NCI-H774 (cell line): ENCODE measurements at regions not wholly inside any gene's neighbourhood (a gene's known extent, or its start where the extent isn't known, plus 50 kb on each side); places are given as distances from the start of the nearest gene placed in this dataset.
"Not testable (repeated sequence)": the region's sequence is repeated elsewhere in the genome, so short reads cannot be mapped to it uniquely, and the experiment has no call there.

ENCODE experiments used
- DNase-seq: peaks from one replicate; lab custom pipeline; 2025; lab: John Stamatoyannopoulos, UW

- DNase-seq: no peak
Measured at GRCh38 chr12:84495711-84496110, 416.9 kb downstream of the SLC6A15 start.

GRCh38 chr12:84492351-84492883 is 420.2 kb downstream of the SLC6A15 start:
- no peak for DNase-seq

GRCh38 chr12:84484798-84485197 is 427.8 kb downstream of the SLC6A15 start:
- no peak for DNase-seq

- DNase-seq: no peak
Measured at GRCh38 chr12:84480803-84481202, 431.8 kb downstream of the SLC6A15 start.

- no peak for DNase-seq
Measured at GRCh38 chr12:84470361-84470760, 442.2 kb downstream of the SLC6A15 start.

- DNase-seq: no peak
Measured at GRCh38 chr12:84464616-84465015, 448.0 kb downstream of the SLC6A15 start.

GRCh38 chr12:84463741-84464495 is 448.7 kb downstream of the SLC6A15 start:
- no peak for DNase-seq

GRCh38 chr12:84455598-84455997 is 457.0 kb downstream of the SLC6A15 start:
- DNase-seq: no peak

- DNase-seq: not testable (repeated sequence)
Measured at GRCh38 chr12:84446478-84446877, 466.1 kb downstream of the SLC6A15 start.

- no peak for DNase-seq
Measured at GRCh38 chr12:84436134-84436533, 476.5 kb downstream of the SLC6A15 start.

GRCh38 chr12:84435682-84436081 is 476.9 kb downstream of the SLC6A15 start:
- no peak for DNase-seq

- DNase-seq: no peak
Measured at GRCh38 chr12:84422340-84422739, 490.3 kb downstream of the SLC6A15 start.

GRCh38 chr12:84421103-84421502 is 491.5 kb downstream of the SLC6A15 start:
- no peak for DNase-seq

GRCh38 chr12:84416626-84417025 is 496.0 kb downstream of the SLC6A15 start:
- DNase-seq: no peak

GRCh38 chr12:84415946-84416345 is 496.7 kb downstream of the SLC6A15 start:
- no peak for DNase-seq

- no peak for DNase-seq
Measured at GRCh38 chr12:84413656-84414055, 498.9 kb downstream of the SLC6A15 start.

- no peak for DNase-seq
Measured at GRCh38 chr12:84412226-84412625, 500.4 kb downstream of the SLC6A15 start.

GRCh38 chr12:84411031-84411430 is 501.6 kb downstream of the SLC6A15 start:
- DNase-seq: no peak

- DNase-seq: no peak
Measured at GRCh38 chr12:84408936-84409335, 503.7 kb downstream of the SLC6A15 start.

- DNase-seq: not testable (repeated sequence)
Measured at GRCh38 chr12:84406720-84407119, 505.9 kb downstream of the SLC6A15 start.

- no peak for DNase-seq
Measured at GRCh38 chr12:84397846-84398245, 514.8 kb downstream of the SLC6A15 start.

- no peak for DNase-seq
Measured at GRCh38 chr12:84397263-84397662, 515.3 kb downstream of the SLC6A15 start.

- DNase-seq: not testable (repeated sequence)
Measured at GRCh38 chr12:84391176-84391575, 521.4 kb downstream of the SLC6A15 start.

- no peak for DNase-seq
Measured at GRCh38 chr12:84384384-84384783, 528.2 kb downstream of the SLC6A15 start.
